ENCODE measurements at regions not wholly inside any gene's neighbourhood (a gene's known extent, or its start where the extent isn't known, plus 50 kb on each side); places are given as distances from the start of the nearest gene placed in this dataset.
"Not testable (repeated sequence)": the region's sequence is repeated elsewhere in the genome, so short reads cannot be mapped to it uniquely, and the experiment has no call there.

DNA sequence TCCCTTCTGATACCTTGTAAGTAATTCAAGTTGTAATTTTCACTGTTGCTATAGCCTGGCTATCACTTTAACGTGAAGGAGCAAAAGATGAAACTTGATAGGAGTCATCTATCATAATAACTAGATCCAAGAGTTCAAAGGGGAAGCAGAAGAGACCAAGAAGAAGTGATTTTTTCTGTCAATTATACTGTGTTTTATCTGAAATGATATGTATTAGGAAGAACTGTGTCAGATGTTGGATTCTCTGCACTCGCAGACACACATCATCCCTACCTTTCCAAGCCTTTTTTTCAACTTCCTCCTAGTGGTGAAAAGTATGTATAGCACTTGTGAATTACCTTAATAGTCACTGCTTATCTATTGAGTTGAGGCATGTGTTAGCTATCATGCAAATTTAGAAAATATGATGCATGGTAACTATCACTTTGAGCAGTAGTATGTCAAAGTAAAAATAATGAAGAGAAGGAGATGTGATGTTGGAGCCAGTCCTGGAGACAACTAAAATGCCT lies 864.2 kb downstream of the PRIM2 start:
- not testable (repeated sequence) for TF ChIP-seq POLR2A (IDR thresholded peaks at IDR 0.05; ENCODE audit: low read depth, low read length); SRF (IDR thresholded peaks at IDR 0.05; ENCODE audit: low read depth in 2 of 2, low read length in 2 of 2); ETV6 (conservative IDR thresholded peaks at IDR 0.05 in 1 of 2, IDR thresholded peaks at IDR 0.05 in 1 of 2; ENCODE audit: borderline replicate concordance in 1 of 2, low read depth in 1 of 2); PAX8 (IDR thresholded peaks at IDR 0.05); SIX5 (IDR thresholded peaks at IDR 0.05; ENCODE audit: low read depth, low read length, severe bottlenecking); FOS (IDR thresholded peaks at IDR 0.05; ENCODE audit: borderline replicate concordance, extremely low read depth, insufficient read length); IRF3 (IDR thresholded peaks at IDR 0.05); MAX (IDR thresholded peaks at IDR 0.05; ENCODE audit: low read depth, low read length); POLR2AphosphoS5 (IDR thresholded peaks at IDR 0.05; ENCODE audit: low read length); CTCF (IDR thresholded peaks at IDR 0.05 in 2 of 3, conservative IDR thresholded peaks at IDR 0.05 in 1 of 3; ENCODE audit: control insufficient read depth in 2 of 3, extremely low read depth in 1 of 3, insufficient read depth in 1 of 3, low read depth in 3 of 3, low read length in 3 of 3)
- TF ChIP-seq, protein P1, sequence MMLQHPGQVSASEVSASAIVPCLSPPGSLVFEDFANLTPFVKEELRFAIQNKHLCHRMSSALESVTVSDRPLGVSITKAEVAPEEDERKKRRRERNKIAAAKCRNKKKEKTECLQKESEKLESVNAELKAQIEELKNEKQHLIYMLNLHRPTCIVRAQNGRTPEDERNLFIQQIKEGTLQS (IDR thresholded peaks at IDR 0.05; ENCODE audit: borderline replicate concordance, extremely low read depth, low read depth, low read length) = not testable (repeated sequence)
